HG02970 (cell line): ENCODE measurements at regions not wholly inside any gene's neighbourhood (a gene's known extent, or its start where the extent isn't known, plus 50 kb on each side); places are given as distances from the start of the nearest gene placed in this dataset.

Experiments
- ATAC-seq: cut with Tn5 transposase; IDR thresholded peaks from one replicate; pipeline ENCODE4 v1.9.1; 2021; ENCODE audit warnings: mild to moderate bottlenecking, moderate library complexity, moderate number of reproducible peaks; ENCODE audit not compliant: unreplicated experiment, low FRiP score

GRCh38 chr12:65648461-65648860 lies 175.8 kb upstream of the HMGA2 start:
- ATAC-seq, result no peak

- ATAC-seq, result no peak
Measured at GRCh38 chr12:65649126-65649525, 175.2 kb upstream of the HMGA2 start.

- ATAC-seq, result no peak
Measured at GRCh38 chr12:65651060-65651459, 173.2 kb upstream of the HMGA2 start.

GRCh38 chr12:65653321-65653720 lies 171.0 kb upstream of the HMGA2 start:
- no peak for ATAC-seq

- no peak for ATAC-seq
Measured at GRCh38 chr12:65653946-65654629, 170.2 kb upstream of the HMGA2 start.

- ATAC-seq, result no peak
Measured at GRCh38 chr12:65655074-65655493, 169.2 kb upstream of the HMGA2 start.

- ATAC-seq, result no peak
Measured at GRCh38 chr12:65656156-65656882, 168.0 kb upstream of the HMGA2 start.

- no peak for ATAC-seq
Measured at GRCh38 chr12:65656891-65657351, 167.4 kb upstream of the HMGA2 start.

- ATAC-seq, result no peak
Measured at GRCh38 chr12:65657635-65658034, 166.6 kb upstream of the HMGA2 start.

GRCh38 chr12:65658360-65658759 lies 165.9 kb upstream of the HMGA2 start:
- no peak for ATAC-seq

- ATAC-seq, result no peak
Measured at GRCh38 chr12:65659681-65660080, 164.6 kb upstream of the HMGA2 start.

GRCh38 chr12:65660096-65660495 lies 164.2 kb upstream of the HMGA2 start:
- no peak for ATAC-seq

- ATAC-seq, result no peak
Measured at GRCh38 chr12:65660836-65661235, 163.4 kb upstream of the HMGA2 start.

GRCh38 chr12:65662590-65662989 lies 161.7 kb upstream of the HMGA2 start:
- no peak for ATAC-seq

GRCh38 chr12:65663097-65663496 lies 161.2 kb upstream of the HMGA2 start:
- no peak for ATAC-seq

GRCh38 chr12:65663648-65664047 lies 160.6 kb upstream of the HMGA2 start:
- no peak for ATAC-seq

GRCh38 chr12:65664715-65665250 lies 159.5 kb upstream of the HMGA2 start:
- ATAC-seq, result no peak

- no peak for ATAC-seq
Measured at GRCh38 chr12:65665817-65666216, 158.5 kb upstream of the HMGA2 start.

GRCh38 chr12:65666876-65667275 lies 157.4 kb upstream of the HMGA2 start:
- no peak for ATAC-seq

- ATAC-seq, result no peak
Measured at GRCh38 chr12:65667932-65668331, 156.4 kb upstream of the HMGA2 start.

GRCh38 chr12:65668981-65669695 lies 155.1 kb upstream of the HMGA2 start:
- no peak for ATAC-seq
